ENCODE measurements at regions not wholly inside any gene's neighbourhood (a gene's known extent, or its start where the extent isn't known, plus 50 kb on each side); places are given as distances from the start of the nearest gene placed in this dataset.
A peak's percentile ranks its signal among the peaks of the same experiment; 100 is the strongest.
"Not testable (repeated sequence)": the region's sequence is repeated elsewhere in the genome, so short reads cannot be mapped to it uniquely, and the experiment has no call there.

DNA sequence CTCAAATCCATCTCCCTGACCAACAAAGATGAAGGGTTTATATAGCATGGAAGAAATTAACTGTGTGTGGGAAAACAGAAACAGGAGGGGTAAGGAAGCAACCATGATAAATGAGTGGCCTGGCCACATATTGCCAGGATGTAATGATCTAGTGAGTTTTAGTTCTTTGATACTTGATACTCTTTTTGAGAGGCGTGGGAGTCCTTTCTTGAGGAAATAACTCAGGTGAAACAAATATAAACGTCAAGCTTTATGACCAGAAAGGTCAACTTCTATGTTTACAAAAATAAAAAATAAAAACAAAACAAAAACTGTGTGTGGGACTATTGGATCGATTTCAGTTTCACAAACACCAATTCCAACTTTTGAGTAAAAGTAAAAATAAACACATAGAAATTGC lies 860.8 kb upstream of the B3GALT2 start:
- Mint-ChIP-seq H3K4me3 (no peak overlapping the region), H3K4me1 (ENCODE audit: low read depth) (peaks cover 32% of the 10 kb centered on the region), H3K27me3 (no peaks in the 10 kb centered on the region), H3K9me3 (ENCODE audit: low read depth) (no peaks in the 10 kb centered on the region), H3K36me3 (no peaks in the 10 kb centered on the region), H3K27ac (no peak overlapping the region)

DNA sequence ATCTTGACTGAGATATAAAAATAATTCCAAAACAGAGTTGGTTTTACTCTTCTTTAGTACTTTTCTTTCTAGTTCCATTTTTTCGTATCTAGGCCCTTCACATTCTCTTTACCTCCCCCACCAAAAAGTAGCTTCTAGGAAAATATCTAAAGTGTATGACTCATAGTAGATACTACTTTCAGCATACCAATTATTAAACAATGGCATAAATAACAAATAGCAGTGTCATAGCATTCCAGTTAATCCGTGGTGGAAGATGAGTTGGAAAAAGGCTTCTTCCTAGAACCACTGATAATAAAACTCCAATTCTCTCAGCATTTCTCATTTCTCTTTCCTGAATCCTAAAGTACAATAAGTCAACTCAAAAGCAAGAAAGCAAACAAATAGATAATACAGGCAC lies 859.0 kb upstream of the B3GALT2 start:
- H3K9me3 Mint-ChIP-seq (ENCODE audit: low read depth) = no peaks in the 10 kb centered on the region
- peaks cover 32% of the 10 kb centered on the region for H3K4me1 Mint-ChIP-seq (ENCODE audit: low read depth)
- H3K27ac Mint-ChIP-seq = peak overlapping the region; percentile 46
- H3K27me3 Mint-ChIP-seq = no peaks in the 10 kb centered on the region
- H3K4me3 Mint-ChIP-seq = no peak overlapping the region
- peaks cover 2% of the 10 kb centered on the region for H3K36me3 Mint-ChIP-seq

- H3K36me3 Mint-ChIP-seq = peaks cover 2% of the 10 kb centered on the region
- peaks cover 34% of the 10 kb centered on the region for H3K4me1 Mint-ChIP-seq (ENCODE audit: low read depth)
- no peaks in the 10 kb centered on the region for H3K27me3 Mint-ChIP-seq
- no peaks in the 10 kb centered on the region for H3K9me3 Mint-ChIP-seq (ENCODE audit: low read depth)
- no peak overlapping the region for H3K4me3 Mint-ChIP-seq
- peak overlapping the region; percentile 34 for H3K27ac Mint-ChIP-seq
Observed at GRCh38 chr1:194044892-194045291, 858.5 kb upstream of the B3GALT2 start.

DNA sequence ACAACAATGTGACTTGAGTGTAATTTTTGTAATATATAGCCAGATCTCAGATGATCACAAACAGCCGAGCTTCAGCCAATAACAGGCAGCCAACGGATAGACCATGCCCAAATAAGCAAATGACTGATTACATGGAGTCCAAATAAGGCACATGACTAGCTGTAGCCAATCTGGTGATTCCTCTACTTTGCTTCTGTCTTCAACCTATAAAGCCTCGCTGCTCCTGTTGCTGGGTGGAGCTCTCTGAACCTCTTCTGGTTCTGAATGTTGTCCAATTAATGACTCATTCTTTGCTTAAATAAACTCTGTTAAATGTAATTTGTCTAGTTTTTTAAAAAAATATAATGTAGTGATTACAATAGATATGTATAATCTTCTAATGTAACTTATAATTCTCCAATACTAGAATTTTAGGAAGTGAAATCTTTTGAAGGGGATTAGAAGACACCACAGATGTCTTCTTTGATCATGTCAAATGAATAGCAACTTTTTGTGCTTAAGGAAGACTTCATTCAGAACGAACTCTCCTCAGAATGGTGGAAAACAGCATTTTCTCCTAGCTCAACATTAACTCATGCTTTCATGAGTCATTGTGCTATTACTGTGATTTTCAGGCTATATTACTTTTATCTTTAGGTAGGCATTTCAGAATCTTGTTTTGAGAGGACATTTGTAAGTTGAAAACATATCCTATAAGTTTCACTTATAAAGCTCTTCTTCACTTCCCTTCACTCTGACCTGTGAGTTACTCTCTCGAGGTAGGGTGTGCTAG lies 857.8 kb upstream of the B3GALT2 start:
- peaks cover 37% of the 10 kb centered on the region for H3K4me1 Mint-ChIP-seq (ENCODE audit: low read depth)
- H3K36me3 Mint-ChIP-seq = peaks cover 2% of the 10 kb centered on the region
- no peak overlapping the region for H3K4me3 Mint-ChIP-seq
- H3K27ac Mint-ChIP-seq = peak overlapping the region; percentile 34
- H3K27me3 Mint-ChIP-seq = no peaks in the 10 kb centered on the region
- no peaks in the 10 kb centered on the region for H3K9me3 Mint-ChIP-seq (ENCODE audit: low read depth)

- Mint-ChIP-seq H3K4me3 (no peak overlapping the region), H3K36me3 (peaks cover 2% of the 10 kb centered on the region), H3K27ac (no peak overlapping the region), H3K9me3 (ENCODE audit: low read depth) (no peaks in the 10 kb centered on the region), H3K27me3 (no peaks in the 10 kb centered on the region), H3K4me1 (ENCODE audit: low read depth) (peaks cover 40% of the 10 kb centered on the region)
Observed at GRCh38 chr1:194042736-194043135, 856.3 kb upstream of the B3GALT2 start.

GRCh38 chr1:194040496-194040895 lies 854.1 kb upstream of the B3GALT2 start:
- Mint-ChIP-seq H3K4me1 (ENCODE audit: low read depth) (peaks cover 37% of the 10 kb centered on the region), H3K27ac (no peak overlapping the region), H3K36me3 (peaks cover 2% of the 10 kb centered on the region), H3K9me3 (ENCODE audit: low read depth) (no peaks in the 10 kb centered on the region), H3K4me3 (no peak overlapping the region), H3K27me3 (no peaks in the 10 kb centered on the region)

DNA sequence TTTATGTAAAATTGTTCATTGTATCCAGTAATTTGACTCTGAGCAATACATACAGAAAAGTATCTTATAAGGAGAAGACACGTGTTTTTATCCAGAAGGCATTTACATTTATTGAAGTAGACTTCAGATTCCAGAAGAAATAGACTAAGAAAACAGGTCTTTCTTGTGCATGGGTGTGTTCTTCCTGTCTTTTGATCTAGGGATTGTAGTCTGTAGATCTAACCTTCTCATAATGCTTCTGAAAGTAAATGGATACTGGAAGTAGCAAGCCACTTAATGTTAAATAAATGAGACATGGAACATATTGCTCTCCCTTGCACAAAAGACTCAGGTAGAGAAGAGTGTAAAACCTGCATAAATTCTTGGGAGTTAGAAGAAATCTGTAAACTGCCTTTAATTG lies 853.2 kb upstream of the B3GALT2 start:
- Mint-ChIP-seq H3K4me1 (ENCODE audit: low read depth) (peaks cover 28% of the 10 kb centered on the region), H3K27ac (no peak overlapping the region), H3K36me3 (peaks cover 4% of the 10 kb centered on the region), H3K27me3 (no peaks in the 10 kb centered on the region), H3K4me3 (peak overlapping the region; percentile 35), H3K9me3 (ENCODE audit: low read depth) (peaks cover 3% of the 10 kb centered on the region)

DNA sequence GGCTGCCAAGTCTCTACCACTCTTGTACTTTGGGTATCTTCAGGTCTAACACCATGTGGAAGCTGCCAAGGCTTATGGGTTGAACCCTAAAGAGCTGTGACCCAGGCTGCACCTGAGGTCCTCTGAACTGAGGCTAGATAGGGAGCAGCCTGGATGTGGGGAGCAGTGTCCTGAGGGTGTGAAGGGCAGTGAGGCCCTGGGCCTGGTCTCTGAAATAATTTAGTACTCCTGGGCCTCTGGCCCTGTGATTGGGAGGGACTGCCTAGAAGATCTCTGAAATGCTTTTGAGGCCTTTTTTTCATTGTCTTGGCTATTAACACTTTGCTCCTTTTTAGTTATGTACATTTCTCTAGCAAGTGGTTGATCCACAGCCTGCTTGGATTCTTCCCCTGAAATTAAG lies 847.2 kb upstream of the B3GALT2 start:
- Mint-ChIP-seq H3K4me1 (ENCODE audit: low read depth) (peaks cover under 1% of the 10 kb centered on the region), H3K9me3 (ENCODE audit: low read depth) (peaks cover 8% of the 10 kb centered on the region), H3K4me3 (no peak overlapping the region), H3K27ac (no peak overlapping the region), H3K36me3 (peaks cover 15% of the 10 kb centered on the region), H3K27me3 (no peaks in the 10 kb centered on the region)

DNA sequence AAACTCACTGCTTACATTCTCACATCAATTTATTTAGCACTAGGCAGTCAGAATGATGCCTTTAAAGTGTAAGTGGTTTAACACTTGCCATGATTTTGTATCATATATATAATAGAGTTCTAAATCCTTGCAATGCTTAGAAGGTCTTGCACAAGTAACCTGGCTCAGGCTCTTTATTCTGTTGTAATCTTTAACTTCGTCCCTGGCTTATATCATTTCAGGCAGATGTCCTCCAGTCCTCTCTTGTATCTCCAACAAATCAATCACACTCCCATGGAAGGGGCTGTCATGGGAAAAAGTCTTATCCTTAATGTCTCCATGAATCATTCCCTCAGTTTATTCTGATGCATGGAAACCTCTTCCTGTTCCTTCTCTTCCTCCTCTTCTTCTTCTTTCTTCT lies 841.6 kb upstream of the B3GALT2 start:
- Mint-ChIP-seq H3K36me3 (peaks cover 7% of the 10 kb centered on the region), H3K9me3 (ENCODE audit: low read depth) (no peaks in the 10 kb centered on the region), H3K27ac (no peak overlapping the region), H3K4me3 (no peak overlapping the region), H3K27me3 (no peaks in the 10 kb centered on the region), H3K4me1 (ENCODE audit: low read depth) (no peaks in the 10 kb centered on the region)

- no peak overlapping the region for H3K27ac Mint-ChIP-seq
- H3K9me3 Mint-ChIP-seq (ENCODE audit: low read depth) = no peaks in the 10 kb centered on the region
- no peaks in the 10 kb centered on the region for H3K27me3 Mint-ChIP-seq
- peaks cover 3% of the 10 kb centered on the region for H3K36me3 Mint-ChIP-seq
- no peaks in the 10 kb centered on the region for H3K4me1 Mint-ChIP-seq (ENCODE audit: low read depth)
- no peak overlapping the region for H3K4me3 Mint-ChIP-seq
Observed at GRCh38 chr1:194026422-194026821, 840.0 kb upstream of the B3GALT2 start.

GRCh38 chr1:194024659-194025058 lies 838.2 kb upstream of the B3GALT2 start:
- peaks cover 5% of the 10 kb centered on the region for H3K9me3 Mint-ChIP-seq (ENCODE audit: low read depth)
- H3K4me3 Mint-ChIP-seq = no peak overlapping the region
- H3K36me3 Mint-ChIP-seq = no peaks in the 10 kb centered on the region
- no peaks in the 10 kb centered on the region for H3K4me1 Mint-ChIP-seq (ENCODE audit: low read depth)
- H3K27me3 Mint-ChIP-seq = no peaks in the 10 kb centered on the region
- no peak overlapping the region for H3K27ac Mint-ChIP-seq

DNA sequence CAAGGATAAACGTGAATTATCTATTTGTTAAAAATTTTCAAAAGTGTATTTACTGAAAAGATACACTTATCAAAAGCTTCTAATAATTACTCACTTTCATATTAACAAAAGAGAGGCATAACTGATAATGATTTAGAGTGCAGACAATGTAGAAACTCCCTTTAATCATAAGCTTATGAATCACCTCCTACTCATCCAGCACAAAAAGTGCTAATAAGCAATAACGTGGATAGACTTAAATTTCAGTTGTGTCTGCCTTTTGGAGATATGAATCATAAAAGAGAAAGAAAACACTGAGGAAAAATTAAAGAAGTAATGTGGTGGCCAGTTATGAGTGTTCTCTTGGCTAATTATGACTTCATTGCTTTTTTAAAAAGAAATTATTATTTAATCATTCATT lies 827.6 kb upstream of the B3GALT2 start:
- Mint-ChIP-seq H3K27ac (no peak overlapping the region), H3K27me3 (no peaks in the 10 kb centered on the region), H3K4me1 (ENCODE audit: low read depth) (no peaks in the 10 kb centered on the region), H3K36me3 (peaks cover 7% of the 10 kb centered on the region), H3K9me3 (ENCODE audit: low read depth) (peaks cover 7% of the 10 kb centered on the region), H3K4me3 (no peak overlapping the region)

- Mint-ChIP-seq H3K4me3 (no peak overlapping the region), H3K27ac (no peak overlapping the region), H3K36me3 (peaks cover 7% of the 10 kb centered on the region), H3K4me1 (ENCODE audit: low read depth) (no peaks in the 10 kb centered on the region), H3K27me3 (no peaks in the 10 kb centered on the region), H3K9me3 (ENCODE audit: low read depth) (peaks cover 8% of the 10 kb centered on the region)
Observed at GRCh38 chr1:194013561-194013960, 827.1 kb upstream of the B3GALT2 start.

DNA sequence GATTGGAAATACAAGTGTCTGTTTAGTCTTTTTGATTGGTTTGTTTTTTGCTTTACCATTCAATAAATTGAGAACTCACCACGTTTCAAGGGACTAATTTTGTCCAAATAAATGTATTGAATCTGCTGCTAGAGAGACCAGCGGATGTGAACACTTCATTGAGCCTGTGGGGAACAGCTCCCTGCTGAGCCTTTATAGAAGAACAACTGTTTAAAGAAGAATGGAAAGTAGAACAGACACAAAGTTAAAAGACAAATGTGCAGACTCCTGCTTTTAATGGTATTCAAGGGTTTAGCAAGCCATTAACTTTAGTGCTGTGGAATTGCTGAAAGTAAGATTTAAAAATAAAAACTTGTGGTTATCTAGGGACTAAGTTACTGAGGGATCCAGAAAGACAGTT lies 817.7 kb upstream of the B3GALT2 start:
- peaks cover 6% of the 10 kb centered on the region for H3K9me3 Mint-ChIP-seq (ENCODE audit: low read depth)
- H3K36me3 Mint-ChIP-seq = peaks cover 2% of the 10 kb centered on the region
- no peaks in the 10 kb centered on the region for H3K27me3 Mint-ChIP-seq
- no peak overlapping the region for H3K4me3 Mint-ChIP-seq
- no peak overlapping the region for H3K27ac Mint-ChIP-seq
- no peaks in the 10 kb centered on the region for H3K4me1 Mint-ChIP-seq (ENCODE audit: low read depth)

- not testable (repeated sequence) for H3K27me3 Mint-ChIP-seq; H3K36me3 Mint-ChIP-seq; H3K4me3 Mint-ChIP-seq; H3K9me3 Mint-ChIP-seq (ENCODE audit: low read depth); H3K4me1 Mint-ChIP-seq (ENCODE audit: low read depth); H3K27ac Mint-ChIP-seq
Observed at GRCh38 chr1:194001726-194002350, 815.4 kb upstream of the B3GALT2 start.

DNA sequence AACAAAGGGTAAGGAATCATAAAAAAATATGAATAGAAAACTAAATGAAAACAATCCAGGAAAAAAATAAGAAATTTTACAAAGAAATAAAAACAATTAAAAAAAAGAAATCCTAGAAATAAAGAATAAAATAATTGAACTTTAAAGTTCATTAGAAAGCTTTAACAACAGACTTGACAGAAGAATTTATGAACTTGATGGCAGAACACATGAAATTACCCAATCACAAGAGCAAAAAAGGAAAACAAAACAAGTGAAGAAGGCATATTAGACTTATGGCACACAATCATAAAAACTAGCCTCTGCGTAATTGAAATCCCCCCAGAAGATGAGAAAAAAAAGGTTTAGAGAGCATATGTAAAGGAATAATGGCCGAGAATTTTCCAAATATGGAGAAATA lies 802.5 kb upstream of the B3GALT2 start:
- H3K27me3 Mint-ChIP-seq = no peaks in the 10 kb centered on the region
- no peaks in the 10 kb centered on the region for H3K4me1 Mint-ChIP-seq (ENCODE audit: low read depth)
- peaks cover 10% of the 10 kb centered on the region for H3K36me3 Mint-ChIP-seq
- H3K9me3 Mint-ChIP-seq (ENCODE audit: low read depth) = peaks cover 10% of the 10 kb centered on the region
- H3K27ac Mint-ChIP-seq = no peak overlapping the region
- H3K4me3 Mint-ChIP-seq = no peak overlapping the region

All from activated naive CD8-positive, alpha-beta T cell (primary cell).